ENCODE measurements at regions not wholly inside any gene's neighbourhood (a gene's known extent, or its start where the extent isn't known, plus 50 kb on each side); places are given as distances from the start of the nearest gene placed in this dataset.

GRCh38 chr1:173423291-173423690 lies 53.8 kb upstream of the PRDX6 start:
- TF ChIP-seq MYC (IDR thresholded peaks at IDR 0.05; ENCODE audit: low read depth, low read length) (no peak), POLR2A (IDR thresholded peaks at IDR 0.05; ENCODE audit: extremely low read depth, insufficient read length) (no peak), CTCF (IDR thresholded peaks at IDR 0.05; ENCODE audit: low read depth, low read length) (no peak)

Measured in NB4 (cell line).